Fibroblast of skin of abdomen (primary cell): ENCODE measurements at regions not wholly inside any gene's neighbourhood (a gene's known extent, or its start where the extent isn't known, plus 50 kb on each side); places are given as distances from the start of the nearest gene placed in this dataset.
A peak's percentile ranks its signal among the peaks of the same experiment; 100 is the strongest.
"Not testable (repeated sequence)": the region's sequence is repeated elsewhere in the genome, so short reads cannot be mapped to it uniquely, and the experiment has no call there.

Experiments
- DNase-seq: peaks from one replicate; pipeline ENCODE4 v3.0.0-alpha.2; 2013

- no peak for DNase-seq
These were observed 110.9 kb upstream of the COL5A1 start for GRCh38 chr9:134530724-134531123.

GRCh38 chr9:134531220-134531970 lies 110.2 kb upstream of the COL5A1 start:
- no peak for DNase-seq

- DNase-seq = no peak
These were observed 109.5 kb upstream of the COL5A1 start for GRCh38 chr9:134532084-134532483.

- DNase-seq = not testable (repeated sequence)
These were observed 108.9 kb upstream of the COL5A1 start for GRCh38 chr9:134532661-134533060.

- DNase-seq = peak; percentile 48
These were observed 107.6 kb upstream of the COL5A1 start for GRCh38 chr9:134533850-134534588.

GRCh38 chr9:134534661-134535080 lies 106.9 kb upstream of the COL5A1 start:
- DNase-seq = no peak

GRCh38 chr9:134535171-134535570 lies 106.4 kb upstream of the COL5A1 start:
- no peak for DNase-seq

- DNase-seq = peak; percentile 92
These were observed 105.3 kb upstream of the COL5A1 start for GRCh38 chr9:134536101-134536900.

GRCh38 chr9:134536931-134537330 lies 104.7 kb upstream of the COL5A1 start:
- DNase-seq = no peak

- DNase-seq = no peak
These were observed 103.5 kb upstream of the COL5A1 start for GRCh38 chr9:134537951-134538641.

GRCh38 chr9:134538856-134539566 lies 102.6 kb upstream of the COL5A1 start:
- DNase-seq = peak; percentile 83

GRCh38 chr9:134539586-134540194 lies 101.9 kb upstream of the COL5A1 start:
- DNase-seq = no peak

GRCh38 chr9:134540276-134541096 lies 101.1 kb upstream of the COL5A1 start:
- DNase-seq = no peak

GRCh38 chr9:134541097-134541747 lies 100.4 kb upstream of the COL5A1 start:
- DNase-seq = no peak

GRCh38 chr9:134544388-134545214 lies 97.0 kb upstream of the COL5A1 start:
- peak; percentile 81 for DNase-seq

- peak; percentile 51 for DNase-seq
These were observed 96.4 kb upstream of the COL5A1 start for GRCh38 chr9:134545215-134545542.

- peak; percentile 94 for DNase-seq
These were observed 95.9 kb upstream of the COL5A1 start for GRCh38 chr9:134545543-134546245.

- DNase-seq = peak; percentile 96
These were observed 95.3 kb upstream of the COL5A1 start for GRCh38 chr9:134546246-134546731.
